Fibroblast of the aortic adventitia (primary cell): ENCODE measurements at regions not wholly inside any gene's neighbourhood (a gene's known extent, or its start where the extent isn't known, plus 50 kb on each side); places are given as distances from the start of the nearest gene placed in this dataset.

Experiments used
- DNase-seq: peaks from one replicate; pipeline ENCODE4 v3.0.0-alpha.2; 2010; ENCODE audit warnings: low read depth
- H3K4me3 ChIP-seq: 2 replicates; pipeline ENCODE4 v1.5.1; 2011; ENCODE audit warnings: low read depth, mild to moderate bottlenecking, control low read depth, low read length, moderate library complexity
- TF ChIP-seq, protein P1 (sequence below): IDR thresholded peaks from 2 replicates; pipeline ENCODE4 v1.5.1; 2011; ENCODE audit warnings: mild to moderate bottlenecking, low read length, control low read depth, inconsistent platforms; ENCODE audit not compliant: insufficient read depth

- no peak for DNase-seq
- TF ChIP-seq, protein P1, sequence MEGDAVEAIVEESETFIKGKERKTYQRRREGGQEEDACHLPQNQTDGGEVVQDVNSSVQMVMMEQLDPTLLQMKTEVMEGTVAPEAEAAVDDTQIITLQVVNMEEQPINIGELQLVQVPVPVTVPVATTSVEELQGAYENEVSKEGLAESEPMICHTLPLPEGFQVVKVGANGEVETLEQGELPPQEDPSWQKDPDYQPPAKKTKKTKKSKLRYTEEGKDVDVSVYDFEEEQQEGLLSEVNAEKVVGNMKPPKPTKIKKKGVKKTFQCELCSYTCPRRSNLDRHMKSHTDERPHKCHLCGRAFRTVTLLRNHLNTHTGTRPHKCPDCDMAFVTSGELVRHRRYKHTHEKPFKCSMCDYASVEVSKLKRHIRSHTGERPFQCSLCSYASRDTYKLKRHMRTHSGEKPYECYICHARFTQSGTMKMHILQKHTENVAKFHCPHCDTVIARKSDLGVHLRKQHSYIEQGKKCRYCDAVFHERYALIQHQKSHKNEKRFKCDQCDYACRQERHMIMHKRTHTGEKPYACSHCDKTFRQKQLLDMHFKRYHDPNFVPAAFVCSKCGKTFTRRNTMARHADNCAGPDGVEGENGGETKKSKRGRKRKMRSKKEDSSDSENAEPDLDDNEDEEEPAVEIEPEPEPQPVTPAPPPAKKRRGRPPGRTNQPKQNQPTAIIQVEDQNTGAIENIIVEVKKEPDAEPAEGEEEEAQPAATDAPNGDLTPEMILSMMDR: no peak
- no peak overlapping the region for H3K4me3 ChIP-seq
Measured at GRCh38 chr16:50466170-50466569, 82.0 kb upstream of the NKD1 start.

DNA sequence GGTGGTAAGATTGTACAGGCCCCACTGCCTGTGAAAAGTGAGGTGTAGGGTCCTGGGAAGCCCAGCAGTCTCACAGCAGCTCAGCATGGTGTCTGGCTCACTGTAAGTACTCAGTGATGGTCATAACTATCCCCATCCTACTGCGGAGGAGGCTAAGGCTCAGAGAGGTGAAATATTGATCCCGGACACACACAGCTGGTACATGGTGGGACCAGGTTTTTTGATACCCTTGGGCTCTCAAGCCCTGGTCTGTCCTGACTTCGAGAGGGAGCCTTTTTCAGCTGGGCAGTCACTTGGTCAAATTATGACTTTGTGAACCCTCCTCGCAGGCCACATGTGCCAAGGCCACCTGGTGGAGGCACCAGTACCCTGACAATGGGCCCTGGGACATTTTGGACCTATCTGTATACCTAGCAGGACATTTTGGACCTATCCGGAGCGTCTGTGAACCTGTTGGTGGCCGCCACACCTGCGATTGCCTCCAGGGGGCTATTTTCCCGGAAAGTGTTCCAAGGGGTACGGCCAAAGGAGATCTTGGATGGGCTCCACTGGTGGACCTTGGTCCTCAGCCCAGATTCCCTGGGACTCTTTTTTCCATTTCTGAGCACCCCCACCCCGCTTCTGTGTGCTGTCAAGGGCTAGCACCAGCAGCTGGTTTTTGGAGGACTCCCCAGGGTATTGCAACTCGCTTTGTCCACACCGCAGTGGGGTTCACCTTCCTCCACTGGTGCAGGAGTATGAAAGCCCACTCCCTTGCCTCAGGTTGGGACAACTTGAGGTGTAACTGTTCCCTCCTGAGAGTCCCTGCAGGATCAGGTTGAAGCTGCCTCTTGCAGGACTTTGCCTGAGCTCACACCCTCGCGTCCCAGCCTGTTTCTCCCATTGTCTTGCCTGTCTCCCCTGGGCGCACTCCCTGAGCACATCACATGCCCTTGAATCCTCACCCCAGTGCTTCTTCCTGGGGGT, 83.6 kb upstream of the NKD1 start:
- TF ChIP-seq, protein P1: no peak
- DNase-seq: no peak
- no peak overlapping the region for H3K4me3 ChIP-seq

DNA sequence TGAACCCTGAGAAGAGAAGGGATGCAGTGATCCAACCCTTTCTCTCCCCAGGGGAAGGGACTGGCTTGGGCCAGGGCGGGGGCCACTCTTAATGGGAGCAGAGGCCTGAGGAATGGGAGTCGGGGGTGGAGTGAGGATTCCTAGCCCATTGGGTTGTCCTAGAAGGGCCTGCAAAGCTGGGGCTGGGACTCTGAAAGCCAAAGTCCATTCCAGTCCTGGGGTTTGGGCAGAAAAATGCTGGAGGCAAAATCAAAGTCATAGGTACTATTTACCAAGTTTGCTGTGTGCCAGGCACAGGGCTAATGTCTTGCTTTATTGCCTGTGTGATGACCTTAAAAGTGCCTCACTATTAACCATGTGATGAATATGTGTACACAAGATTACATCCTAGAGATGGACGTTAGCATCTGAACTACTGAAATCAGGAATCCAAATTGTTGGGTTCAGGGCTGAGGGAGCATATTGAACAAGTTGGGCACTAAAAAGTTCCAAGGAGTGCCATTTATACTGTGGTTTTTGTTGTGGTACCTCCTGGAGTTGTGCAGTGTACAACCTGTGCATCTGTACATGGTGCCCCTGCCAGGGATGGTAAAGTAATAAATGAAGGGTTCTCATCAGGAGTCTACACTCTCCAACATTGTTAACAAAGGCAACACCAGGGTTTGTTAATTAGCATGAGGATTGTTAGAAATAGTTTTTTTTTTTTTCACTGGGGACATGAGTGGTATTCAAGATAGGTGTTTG, 84.4 kb upstream of the NKD1 start:
- no peak overlapping the region for H3K4me3 ChIP-seq
- TF ChIP-seq, protein P1: no peak
- DNase-seq: no peak

DNA sequence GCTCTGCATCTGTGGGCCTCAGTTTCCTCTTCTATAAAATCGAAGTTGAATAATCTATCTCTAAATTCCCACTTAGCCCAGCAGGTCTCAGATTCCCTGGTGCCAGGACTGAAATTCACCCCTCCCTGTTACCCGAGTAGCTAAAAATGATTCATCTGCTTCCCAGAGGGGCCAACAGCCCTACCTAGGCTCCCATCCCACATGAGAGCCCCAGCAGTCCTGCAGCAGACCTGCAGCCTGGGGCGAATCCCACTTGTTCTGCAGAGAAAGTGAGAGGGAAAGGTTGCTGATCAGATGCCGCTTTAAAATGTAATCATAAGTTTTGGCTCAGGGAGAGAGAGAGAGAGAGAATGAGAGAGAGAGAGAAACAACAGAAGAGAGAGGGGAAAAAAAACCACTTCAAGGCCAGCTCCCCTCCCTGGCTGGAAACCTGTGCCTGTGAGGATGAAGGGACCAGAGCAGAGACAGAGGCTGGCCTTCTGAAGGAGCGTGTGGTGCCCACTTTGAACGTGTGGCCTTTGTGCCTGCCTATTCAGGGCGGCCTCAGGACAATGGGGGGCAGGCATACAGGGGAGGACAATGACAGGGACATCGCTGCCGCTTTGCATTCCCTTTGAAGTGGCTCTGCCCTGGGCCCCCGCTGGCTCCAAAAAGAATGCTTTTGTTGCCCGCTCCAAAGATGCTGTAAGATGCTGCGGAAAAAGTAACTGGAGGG, 85.2 kb upstream of the NKD1 start:
- DNase-seq: no peak
- TF ChIP-seq, protein P1: no peak
- no peak overlapping the region for H3K4me3 ChIP-seq

- H3K4me3 ChIP-seq: no peak overlapping the region
- no peak for DNase-seq
- TF ChIP-seq, protein P1: no peak
Measured at GRCh38 chr16:50461400-50461760, 86.8 kb upstream of the NKD1 start.

DNA sequence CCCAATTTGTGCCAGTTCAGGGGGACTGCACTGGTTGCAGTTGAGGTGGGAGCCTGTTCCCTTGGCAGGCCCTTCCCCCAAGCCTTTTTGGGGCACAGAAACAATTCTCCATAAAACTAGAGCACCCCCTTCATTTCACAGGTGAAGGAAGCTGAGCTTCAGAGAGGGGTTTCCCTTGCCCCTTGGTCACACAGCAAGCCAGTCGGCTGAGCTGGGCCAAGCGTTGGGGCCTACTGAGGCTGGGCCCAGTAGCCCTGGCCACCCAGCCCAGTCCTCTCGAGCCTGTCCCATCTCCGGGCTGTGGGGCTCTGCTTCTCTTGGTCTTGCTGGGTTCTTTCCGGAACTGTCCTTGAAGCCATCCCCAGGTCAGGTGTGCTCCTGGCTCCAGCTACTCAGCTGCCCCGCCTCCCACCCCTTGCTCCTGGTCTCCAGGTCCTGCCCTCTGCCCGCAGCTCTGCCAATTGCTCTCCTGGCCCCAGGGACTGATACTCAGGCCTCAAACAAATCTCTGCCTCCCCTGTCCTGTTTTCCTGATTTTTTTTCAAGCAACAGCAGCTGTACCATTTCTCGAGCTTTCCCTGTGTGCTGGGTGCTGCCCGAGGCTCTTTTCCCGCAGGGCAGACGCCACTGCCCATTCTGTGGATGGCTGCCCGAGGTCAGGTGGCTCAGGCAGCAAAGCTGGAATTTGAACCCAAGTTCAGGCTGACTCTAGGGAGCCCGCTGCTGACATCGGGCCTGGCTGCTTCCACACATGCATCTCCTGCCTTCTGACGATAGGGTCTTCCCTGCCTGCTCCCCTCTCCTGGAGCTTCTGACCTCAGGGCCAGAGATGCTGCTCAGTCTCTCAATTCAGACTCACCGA, 87.4 kb upstream of the NKD1 start:
- TF ChIP-seq, protein P1: no peak
- H3K4me3 ChIP-seq: no peak overlapping the region
- no peak for DNase-seq
